ENCODE measurements at regions not wholly inside any gene's neighbourhood (a gene's known extent, or its start where the extent isn't known, plus 50 kb on each side); places are given as distances from the start of the nearest gene placed in this dataset.

DNA sequence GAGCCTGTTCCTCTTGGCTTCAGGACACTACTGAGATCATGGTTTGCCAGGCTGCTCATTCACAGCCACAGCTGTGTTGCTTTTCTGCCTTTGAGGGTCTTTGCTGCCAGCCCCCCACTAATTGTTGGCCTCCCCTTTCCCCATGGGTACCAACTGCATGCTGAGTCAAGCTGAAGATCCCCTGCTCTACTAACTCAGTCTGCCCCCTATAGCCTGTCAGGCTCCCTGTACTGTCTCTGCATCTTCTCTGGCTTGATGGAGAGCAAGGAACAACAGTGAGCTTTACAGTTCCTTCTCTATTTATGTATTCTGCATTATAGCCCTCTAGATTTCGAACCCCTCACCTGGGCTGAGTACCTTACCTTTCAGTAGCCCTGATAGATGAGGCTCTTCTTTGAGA, 257.6 kb upstream of the CADM1 start:
- ATAC-seq = no peak

DNA sequence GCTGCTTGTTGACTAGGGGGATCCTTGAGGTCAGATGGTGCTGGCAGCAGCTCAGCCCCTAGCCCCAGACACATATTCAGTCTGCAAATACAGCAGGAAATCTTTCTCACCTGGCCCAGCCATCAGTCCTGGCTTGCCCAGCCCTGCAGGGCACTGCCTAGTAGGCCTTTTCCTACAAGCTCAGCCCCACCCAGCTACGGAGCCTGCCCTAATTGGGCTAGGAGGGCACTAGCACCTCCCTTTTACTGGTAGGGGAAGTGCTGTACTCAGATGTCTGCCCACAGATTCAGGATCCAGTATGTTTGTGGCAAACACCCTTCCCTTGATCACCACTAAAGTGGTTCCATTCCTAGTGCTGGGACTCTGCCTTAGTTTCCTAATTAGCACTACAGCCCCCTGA, 257.1 kb upstream of the CADM1 start:
- H3K27me3 ChIP-seq (ENCODE audit: control insufficient read depth, insufficient read depth, low read length) = 0 out of 2 replicates have a peak, but pooled peaks cover 3% of the 10 kb centered on the region
- TF ChIP-seq TCF7L2 (IDR thresholded peaks at IDR 0.05; ENCODE audit: low read depth, low read length) = no peak
- TF ChIP-seq, protein P1, sequence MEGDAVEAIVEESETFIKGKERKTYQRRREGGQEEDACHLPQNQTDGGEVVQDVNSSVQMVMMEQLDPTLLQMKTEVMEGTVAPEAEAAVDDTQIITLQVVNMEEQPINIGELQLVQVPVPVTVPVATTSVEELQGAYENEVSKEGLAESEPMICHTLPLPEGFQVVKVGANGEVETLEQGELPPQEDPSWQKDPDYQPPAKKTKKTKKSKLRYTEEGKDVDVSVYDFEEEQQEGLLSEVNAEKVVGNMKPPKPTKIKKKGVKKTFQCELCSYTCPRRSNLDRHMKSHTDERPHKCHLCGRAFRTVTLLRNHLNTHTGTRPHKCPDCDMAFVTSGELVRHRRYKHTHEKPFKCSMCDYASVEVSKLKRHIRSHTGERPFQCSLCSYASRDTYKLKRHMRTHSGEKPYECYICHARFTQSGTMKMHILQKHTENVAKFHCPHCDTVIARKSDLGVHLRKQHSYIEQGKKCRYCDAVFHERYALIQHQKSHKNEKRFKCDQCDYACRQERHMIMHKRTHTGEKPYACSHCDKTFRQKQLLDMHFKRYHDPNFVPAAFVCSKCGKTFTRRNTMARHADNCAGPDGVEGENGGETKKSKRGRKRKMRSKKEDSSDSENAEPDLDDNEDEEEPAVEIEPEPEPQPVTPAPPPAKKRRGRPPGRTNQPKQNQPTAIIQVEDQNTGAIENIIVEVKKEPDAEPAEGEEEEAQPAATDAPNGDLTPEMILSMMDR (IDR thresholded peaks at IDR 0.05) = no peak
- TF ChIP-seq, protein P2, sequence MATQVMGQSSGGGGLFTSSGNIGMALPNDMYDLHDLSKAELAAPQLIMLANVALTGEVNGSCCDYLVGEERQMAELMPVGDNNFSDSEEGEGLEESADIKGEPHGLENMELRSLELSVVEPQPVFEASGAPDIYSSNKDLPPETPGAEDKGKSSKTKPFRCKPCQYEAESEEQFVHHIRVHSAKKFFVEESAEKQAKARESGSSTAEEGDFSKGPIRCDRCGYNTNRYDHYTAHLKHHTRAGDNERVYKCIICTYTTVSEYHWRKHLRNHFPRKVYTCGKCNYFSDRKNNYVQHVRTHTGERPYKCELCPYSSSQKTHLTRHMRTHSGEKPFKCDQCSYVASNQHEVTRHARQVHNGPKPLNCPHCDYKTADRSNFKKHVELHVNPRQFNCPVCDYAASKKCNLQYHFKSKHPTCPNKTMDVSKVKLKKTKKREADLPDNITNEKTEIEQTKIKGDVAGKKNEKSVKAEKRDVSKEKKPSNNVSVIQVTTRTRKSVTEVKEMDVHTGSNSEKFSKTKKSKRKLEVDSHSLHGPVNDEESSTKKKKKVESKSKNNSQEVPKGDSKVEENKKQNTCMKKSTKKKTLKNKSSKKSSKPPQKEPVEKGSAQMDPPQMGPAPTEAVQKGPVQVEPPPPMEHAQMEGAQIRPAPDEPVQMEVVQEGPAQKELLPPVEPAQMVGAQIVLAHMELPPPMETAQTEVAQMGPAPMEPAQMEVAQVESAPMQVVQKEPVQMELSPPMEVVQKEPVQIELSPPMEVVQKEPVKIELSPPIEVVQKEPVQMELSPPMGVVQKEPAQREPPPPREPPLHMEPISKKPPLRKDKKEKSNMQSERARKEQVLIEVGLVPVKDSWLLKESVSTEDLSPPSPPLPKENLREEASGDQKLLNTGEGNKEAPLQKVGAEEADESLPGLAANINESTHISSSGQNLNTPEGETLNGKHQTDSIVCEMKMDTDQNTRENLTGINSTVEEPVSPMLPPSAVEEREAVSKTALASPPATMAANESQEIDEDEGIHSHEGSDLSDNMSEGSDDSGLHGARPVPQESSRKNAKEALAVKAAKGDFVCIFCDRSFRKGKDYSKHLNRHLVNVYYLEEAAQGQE (IDR thresholded peaks at IDR 0.05; ENCODE audit: insufficient read depth in 1 of 2, low read depth in 2 of 2, low read length in 1 of 2) = no peak
- no peak for TF ChIP-seq SIN3A (IDR thresholded peaks at IDR 0.05; ENCODE audit: borderline replicate concordance, insufficient read depth, low read depth, low read length)
- no peak for TF ChIP-seq POLR2AphosphoS5 (IDR thresholded peaks at IDR 0.05; ENCODE audit: low read depth, low read length)
- no peak overlapping the region for H3K27ac ChIP-seq (ENCODE audit: low read length)
- ChIA-PET CTCF (no interaction called here), POLR2A (no interaction called here)
- in situ Hi-C loops (cut with HindIII; ENCODE audit: low pct_unique_long_range_greater_than_20kb, low sequenced_read_pairs) = no loop called here
- intact Hi-C loops (cut with micrococcal nuclease; ENCODE audit: unreplicated experiment) = no loop called here
- no peak for DNase-seq (ENCODE audit: low read depth, low spot score)
- H3K36me3 ChIP-seq (ENCODE audit: control insufficient read depth, insufficient read depth, low read length) = no peaks in the 10 kb centered on the region
- no peaks in the 10 kb centered on the region for H3K4me1 ChIP-seq (ENCODE audit: control insufficient read depth, insufficient read depth, low read length)
- no peak for ATAC-seq
- no peak overlapping the region for H3K4me3 ChIP-seq (ENCODE audit: low read depth in 2 of 2, low read length in 2 of 2)
- no TSS peak for BruUV-seq (replicated peaks)
- H3K9me3 ChIP-seq (ENCODE audit: control insufficient read depth, insufficient read depth, low read depth, low read length) = no peaks in the 10 kb centered on the region

More for the DNA sequence above, 257.6 kb upstream of the CADM1 start:
- H3K27me3 ChIP-seq (ENCODE audit: control insufficient read depth, insufficient read depth, low read length) = 0 out of 2 replicates have a peak, but pooled peaks cover 2% of the 10 kb centered on the region
- H3K9me3 ChIP-seq (ENCODE audit: control insufficient read depth, insufficient read depth, low read depth, low read length) = no peaks in the 10 kb centered on the region
- H3K27ac ChIP-seq (ENCODE audit: low read length) = no peak overlapping the region
- no peak for TF ChIP-seq SIN3A (IDR thresholded peaks at IDR 0.05; ENCODE audit: borderline replicate concordance, insufficient read depth, low read depth, low read length)
- TF ChIP-seq, protein P2 (IDR thresholded peaks at IDR 0.05; ENCODE audit: insufficient read depth in 1 of 2, low read depth in 2 of 2, low read length in 1 of 2) = no peak
- no peak for TF ChIP-seq TCF7L2 (IDR thresholded peaks at IDR 0.05; ENCODE audit: low read depth, low read length)
- no peak for TF ChIP-seq POLR2AphosphoS5 (IDR thresholded peaks at IDR 0.05; ENCODE audit: low read depth, low read length)
- TF ChIP-seq, protein P1 (IDR thresholded peaks at IDR 0.05) = no peak
- BruUV-seq (replicated peaks) = no TSS peak
- H3K4me1 ChIP-seq (ENCODE audit: control insufficient read depth, insufficient read depth, low read length) = no peaks in the 10 kb centered on the region
- H3K4me3 ChIP-seq (ENCODE audit: low read depth in 2 of 2, low read length in 2 of 2) = no peak overlapping the region
- CTCF ChIA-PET = no interaction called here
- POLR2A ChIA-PET = no interaction called here
- no peak for DNase-seq (ENCODE audit: low read depth, low spot score)
- H3K36me3 ChIP-seq (ENCODE audit: control insufficient read depth, insufficient read depth, low read length) = no peaks in the 10 kb centered on the region
- in situ Hi-C loops (cut with HindIII; ENCODE audit: low pct_unique_long_range_greater_than_20kb, low sequenced_read_pairs) (no loop called here), intact Hi-C loops (cut with micrococcal nuclease; ENCODE audit: unreplicated experiment) (no loop called here)
